Liver (tissue), 3 donors: ENCODE measurements at regions not wholly inside any gene's neighbourhood (a gene's known extent, or its start where the extent isn't known, plus 50 kb on each side); places are given as distances from the start of the nearest gene placed in this dataset.

ENCODE experiments used
- CTCF ChIP-seq: fragments of 150-350 bp; IDR thresholded peaks from 2 replicates; pipeline ENCODE4 v1.5.1; 2017; ENCODE audit warnings: improper control_type of control experiment, low read depth, low read length; ENCODE audit not compliant: missing input control
- EGR1 ChIP-seq, 2 donors: IDR thresholded peaks; 2 replicates each; pipeline ENCODE4 v1.6.1; 2016 to 2018; ENCODE audit warnings: antibody characterized with exemption in 2 of 2, low read depth in 2 of 2
- RXRA ChIP-seq, 2 donors: IDR thresholded peaks; 2 replicates each; pipeline ENCODE4 v1.6.1; 2017 to 2018; ENCODE audit warnings: antibody characterized with exemption in 2 of 2, mild to moderate bottlenecking in 1 of 2
- TAF1 ChIP-seq: conservative IDR thresholded peaks from 2 replicates; pipeline ENCODE4 v1.6.1; 2016; ENCODE audit warnings: antibody characterized with exemption, mild to moderate bottlenecking
- YY1 ChIP-seq: IDR thresholded peaks from 2 replicates; pipeline ENCODE4 v1.6.1; 2016; ENCODE audit warnings: antibody characterized with exemption, mild to moderate bottlenecking
- donor health status: healthy.
- donor health status: healthy.

DNA sequence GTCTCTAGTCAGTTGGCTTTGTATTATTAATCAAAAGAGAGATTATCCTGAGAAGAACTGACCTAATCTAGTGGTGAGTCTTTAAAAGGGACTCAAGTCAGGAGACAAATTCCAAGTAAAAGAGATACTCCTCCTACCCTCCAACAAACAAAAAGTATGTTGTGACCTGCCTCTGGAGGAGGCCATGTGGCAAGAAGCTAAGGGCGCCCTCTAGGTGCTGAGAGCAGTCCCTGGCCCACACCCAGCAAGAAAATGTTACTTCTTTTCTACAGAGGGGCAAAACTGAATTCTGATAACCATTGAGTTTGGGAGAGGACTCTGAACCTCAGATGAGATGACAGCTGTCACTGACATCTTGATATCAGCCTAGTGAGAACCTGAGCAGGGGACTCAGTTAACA lies 953.6 kb upstream of the AGA start:
- TF ChIP-seq YY1 (no peak), CTCF (peak; percentile 25), RXRA (IDR thresholded peaks at IDR 0.05) (no peak), EGR1 (IDR thresholded peaks at IDR 0.05; ENCODE audit: low read depth in 2 of 2) (no peak), TAF1 (no peak)
